ENCODE measurements at regions not wholly inside any gene's neighbourhood (a gene's known extent, or its start where the extent isn't known, plus 50 kb on each side); places are given as distances from the start of the nearest gene placed in this dataset.

GRCh38 chr13:58933475-58933874 lies 1230.3 kb downstream of the DIAPH3 start:
- Histone ChIP-seq H3K4me3 (replicated peaks; ENCODE audit: insufficient read depth, low read length) (no peak overlapping the region), H3K27me3 (ENCODE audit: insufficient read depth, poor library complexity, severe bottlenecking) (no peaks in the 10 kb centered on the region), H3K27ac (replicated peaks) (no peak overlapping the region)
- no peak for TF ChIP-seq GABPA (IDR thresholded peaks at IDR 0.05; ENCODE audit: low read depth)
- TF ChIP-seq POLR2AphosphoS5 (IDR thresholded peaks at IDR 0.05; ENCODE audit: low read depth) = no peak
- TF ChIP-seq, protein P1, sequence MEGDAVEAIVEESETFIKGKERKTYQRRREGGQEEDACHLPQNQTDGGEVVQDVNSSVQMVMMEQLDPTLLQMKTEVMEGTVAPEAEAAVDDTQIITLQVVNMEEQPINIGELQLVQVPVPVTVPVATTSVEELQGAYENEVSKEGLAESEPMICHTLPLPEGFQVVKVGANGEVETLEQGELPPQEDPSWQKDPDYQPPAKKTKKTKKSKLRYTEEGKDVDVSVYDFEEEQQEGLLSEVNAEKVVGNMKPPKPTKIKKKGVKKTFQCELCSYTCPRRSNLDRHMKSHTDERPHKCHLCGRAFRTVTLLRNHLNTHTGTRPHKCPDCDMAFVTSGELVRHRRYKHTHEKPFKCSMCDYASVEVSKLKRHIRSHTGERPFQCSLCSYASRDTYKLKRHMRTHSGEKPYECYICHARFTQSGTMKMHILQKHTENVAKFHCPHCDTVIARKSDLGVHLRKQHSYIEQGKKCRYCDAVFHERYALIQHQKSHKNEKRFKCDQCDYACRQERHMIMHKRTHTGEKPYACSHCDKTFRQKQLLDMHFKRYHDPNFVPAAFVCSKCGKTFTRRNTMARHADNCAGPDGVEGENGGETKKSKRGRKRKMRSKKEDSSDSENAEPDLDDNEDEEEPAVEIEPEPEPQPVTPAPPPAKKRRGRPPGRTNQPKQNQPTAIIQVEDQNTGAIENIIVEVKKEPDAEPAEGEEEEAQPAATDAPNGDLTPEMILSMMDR (IDR thresholded peaks at IDR 0.05; ENCODE audit: insufficient read depth, low read length) = no peak
- TF ChIP-seq, protein P2, sequence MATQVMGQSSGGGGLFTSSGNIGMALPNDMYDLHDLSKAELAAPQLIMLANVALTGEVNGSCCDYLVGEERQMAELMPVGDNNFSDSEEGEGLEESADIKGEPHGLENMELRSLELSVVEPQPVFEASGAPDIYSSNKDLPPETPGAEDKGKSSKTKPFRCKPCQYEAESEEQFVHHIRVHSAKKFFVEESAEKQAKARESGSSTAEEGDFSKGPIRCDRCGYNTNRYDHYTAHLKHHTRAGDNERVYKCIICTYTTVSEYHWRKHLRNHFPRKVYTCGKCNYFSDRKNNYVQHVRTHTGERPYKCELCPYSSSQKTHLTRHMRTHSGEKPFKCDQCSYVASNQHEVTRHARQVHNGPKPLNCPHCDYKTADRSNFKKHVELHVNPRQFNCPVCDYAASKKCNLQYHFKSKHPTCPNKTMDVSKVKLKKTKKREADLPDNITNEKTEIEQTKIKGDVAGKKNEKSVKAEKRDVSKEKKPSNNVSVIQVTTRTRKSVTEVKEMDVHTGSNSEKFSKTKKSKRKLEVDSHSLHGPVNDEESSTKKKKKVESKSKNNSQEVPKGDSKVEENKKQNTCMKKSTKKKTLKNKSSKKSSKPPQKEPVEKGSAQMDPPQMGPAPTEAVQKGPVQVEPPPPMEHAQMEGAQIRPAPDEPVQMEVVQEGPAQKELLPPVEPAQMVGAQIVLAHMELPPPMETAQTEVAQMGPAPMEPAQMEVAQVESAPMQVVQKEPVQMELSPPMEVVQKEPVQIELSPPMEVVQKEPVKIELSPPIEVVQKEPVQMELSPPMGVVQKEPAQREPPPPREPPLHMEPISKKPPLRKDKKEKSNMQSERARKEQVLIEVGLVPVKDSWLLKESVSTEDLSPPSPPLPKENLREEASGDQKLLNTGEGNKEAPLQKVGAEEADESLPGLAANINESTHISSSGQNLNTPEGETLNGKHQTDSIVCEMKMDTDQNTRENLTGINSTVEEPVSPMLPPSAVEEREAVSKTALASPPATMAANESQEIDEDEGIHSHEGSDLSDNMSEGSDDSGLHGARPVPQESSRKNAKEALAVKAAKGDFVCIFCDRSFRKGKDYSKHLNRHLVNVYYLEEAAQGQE (IDR thresholded peaks at IDR 0.05; ENCODE audit: insufficient replicate concordance, low read depth) = no peak
- TF ChIP-seq SPI1 (IDR thresholded peaks at IDR 0.05; ENCODE audit: borderline replicate concordance, low read depth) = no peak
- DNase-seq (ENCODE audit: low read depth in 1 of 2, low spot score in 1 of 2) = no peak

GRCh38 chr13:58935689-58936088 lies 1228.0 kb downstream of the DIAPH3 start:
- TF ChIP-seq GABPA (IDR thresholded peaks at IDR 0.05; ENCODE audit: low read depth) = no peak
- TF ChIP-seq, protein P2 (IDR thresholded peaks at IDR 0.05; ENCODE audit: insufficient replicate concordance, low read depth) = no peak
- TF ChIP-seq, protein P1 (IDR thresholded peaks at IDR 0.05; ENCODE audit: insufficient read depth, low read length) = no peak
- Histone ChIP-seq H3K4me3 (replicated peaks; ENCODE audit: insufficient read depth, low read length) (no peak overlapping the region), H3K27me3 (ENCODE audit: insufficient read depth, poor library complexity, severe bottlenecking) (no peaks in the 10 kb centered on the region), H3K27ac (replicated peaks) (no peak overlapping the region)
- no peak for DNase-seq (ENCODE audit: low read depth in 1 of 2, low spot score in 1 of 2)

DNA sequence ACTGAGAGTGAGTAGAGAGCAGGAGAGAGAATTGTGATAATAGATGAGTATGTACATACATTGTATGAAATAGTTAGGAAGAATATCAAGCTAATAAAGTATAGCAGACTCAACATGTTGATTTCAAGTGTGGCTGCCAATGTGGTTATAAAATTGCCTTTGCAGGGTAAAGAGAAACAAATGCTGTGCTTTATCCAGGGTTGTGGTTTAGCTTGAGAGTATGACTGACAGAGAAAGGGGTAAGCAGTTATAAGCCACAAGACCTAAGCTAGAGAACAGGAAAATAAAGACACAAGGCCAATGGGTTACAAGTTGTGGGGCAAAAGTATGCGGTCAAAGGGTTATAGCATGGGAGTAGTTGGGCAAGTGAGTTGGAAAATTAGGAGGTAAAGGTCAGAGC lies 1217.5 kb downstream of the DIAPH3 start:
- no peak for DNase-seq (ENCODE audit: low read depth in 1 of 2, low spot score in 1 of 2)
- Histone ChIP-seq H3K27ac (replicated peaks) (no peak overlapping the region), H3K27me3 (ENCODE audit: insufficient read depth, poor library complexity, severe bottlenecking) (no peaks in the 10 kb centered on the region), H3K4me3 (replicated peaks; ENCODE audit: insufficient read depth, low read length) (no peak overlapping the region)
- TF ChIP-seq POLR2AphosphoS5 (IDR thresholded peaks at IDR 0.05; ENCODE audit: low read depth) (no peak), SPI1 (IDR thresholded peaks at IDR 0.05; ENCODE audit: borderline replicate concordance, low read depth) (no peak), GABPA (IDR thresholded peaks at IDR 0.05; ENCODE audit: low read depth) (no peak)
- TF ChIP-seq, protein P2 (IDR thresholded peaks at IDR 0.05; ENCODE audit: insufficient replicate concordance, low read depth) = no peak
- TF ChIP-seq, protein P1 (IDR thresholded peaks at IDR 0.05; ENCODE audit: insufficient read depth, low read length) = no peak

Data from HL-60 (cell line).